ENCODE measurements at regions not wholly inside any gene's neighbourhood (a gene's known extent, or its start where the extent isn't known, plus 50 kb on each side); places are given as distances from the start of the nearest gene placed in this dataset.
A peak's percentile ranks its signal among the peaks of the same experiment; 100 is the strongest.

GRCh38 chr6:140049251-140049650 lies 674.8 kb upstream of the CITED2 start (continued):
- TF ChIP-seq KLF13 (tag; IDR thresholded peaks at IDR 0.05; ENCODE audit: borderline replicate concordance, low read depth) = no peak
- no peak for TF ChIP-seq PTTG1 (tag; IDR thresholded peaks at IDR 0.05; ENCODE audit: low read depth)
- no peak for TF ChIP-seq ZNF668 (CRISPR knock-in tag; IDR thresholded peaks at IDR 0.05)
- TF ChIP-seq PBX2 (CRISPR knock-in tag; IDR thresholded peaks at IDR 0.05; ENCODE audit: low read depth) = no peak
- no peak for TF ChIP-seq PBX2 (tag; conservative IDR thresholded peaks at IDR 0.05; ENCODE audit: low read depth)
- no peak for TF ChIP-seq POLR2AphosphoS2 (IDR thresholded peaks at IDR 0.05; ENCODE audit: low read length)
- TF ChIP-seq FOXJ3 (CRISPR knock-in tag; IDR thresholded peaks at IDR 0.05) = no peak

GRCh38 chr6:140048202-140048790 lies 673.8 kb upstream of the CITED2 start:
- BruUV-seq (replicated peaks) = no TSS peak
- WGBS (ENCODE audit: insufficient coverage, low coverage, missing lambda C conversion rate) = 0% methylated on average over 2 of the region's 2 CpGs
- DNase-seq (ENCODE audit: extremely low read depth in 1 of 4, low spot score in 3 of 4) = no peak
- no peaks in the 10 kb centered on the region for H3K36me3 ChIP-seq (ENCODE audit: control insufficient read depth, insufficient read depth, low read length)
- no peaks in the 10 kb centered on the region for H3K9me3 ChIP-seq (replicated peaks; ENCODE audit: control insufficient read depth, insufficient read depth, low read depth, low read length)
- H3K4me2 ChIP-seq (ENCODE audit: insufficient read depth, low read length) = no peak overlapping the region
- H3K4me3 ChIP-seq = no peak overlapping the region
- intact Hi-C loops (cut with micrococcal nuclease) = no loop called here
- H3K79me2 ChIP-seq (ENCODE audit: control insufficient read depth, insufficient read depth, low read length) = no peaks in the 10 kb centered on the region
- no peak overlapping the region for H3K9ac ChIP-seq (ENCODE audit: insufficient read depth in 1 of 2, low read depth in 2 of 2, low read length in 2 of 2)
- no peaks in the 10 kb centered on the region for H4K20me1 ChIP-seq (replicated peaks; ENCODE audit: control insufficient read depth, insufficient read depth, low read length)
- no peak for ATAC-seq
- no peak for FAIRE-seq
- TF ChIP-seq ZNF316 (IDR thresholded peaks at IDR 0.05) (peak; percentile 68), DLX4 (CRISPR knock-in tag; IDR thresholded peaks at IDR 0.05) (no peak)
- in situ Hi-C loops (cut with MboI) = no loop called here
- ChIA-PET POLR2A (no interaction called here), CTCF (ENCODE audit: low intra/inter-chr PET ratio) (no interaction called here)
- H3K27me3 ChIP-seq (ENCODE audit: control insufficient read depth in 2 of 2, insufficient read depth in 2 of 2, low read length in 2 of 2) = peaks cover 5 to 7% of the 10 kb centered on the region in 2 experiments; a peak in 2 of 5 replicates
- H3K9me1 ChIP-seq (ENCODE audit: control insufficient read depth, insufficient read depth, low read length) = no peaks in the 10 kb centered on the region
- H2AFZ ChIP-seq (ENCODE audit: low read depth, low read length) = no peak overlapping the region
- no peak overlapping the region for H3K27ac ChIP-seq (ENCODE audit: extremely low read depth, low read depth, low read length)
- H3K4me1 ChIP-seq (replicated peaks in 1 of 2; ENCODE audit: control insufficient read depth in 2 of 2, insufficient read depth in 2 of 2, low read length in 2 of 2) = no peaks in the 10 kb centered on the region

Measured in K562 (cell line).